ENCODE measurements at regions not wholly inside any gene's neighbourhood (a gene's known extent, or its start where the extent isn't known, plus 50 kb on each side); places are given as distances from the start of the nearest gene placed in this dataset.
"Not testable (repeated sequence)": the region's sequence is repeated elsewhere in the genome, so short reads cannot be mapped to it uniquely, and the experiment has no call there.

DNA sequence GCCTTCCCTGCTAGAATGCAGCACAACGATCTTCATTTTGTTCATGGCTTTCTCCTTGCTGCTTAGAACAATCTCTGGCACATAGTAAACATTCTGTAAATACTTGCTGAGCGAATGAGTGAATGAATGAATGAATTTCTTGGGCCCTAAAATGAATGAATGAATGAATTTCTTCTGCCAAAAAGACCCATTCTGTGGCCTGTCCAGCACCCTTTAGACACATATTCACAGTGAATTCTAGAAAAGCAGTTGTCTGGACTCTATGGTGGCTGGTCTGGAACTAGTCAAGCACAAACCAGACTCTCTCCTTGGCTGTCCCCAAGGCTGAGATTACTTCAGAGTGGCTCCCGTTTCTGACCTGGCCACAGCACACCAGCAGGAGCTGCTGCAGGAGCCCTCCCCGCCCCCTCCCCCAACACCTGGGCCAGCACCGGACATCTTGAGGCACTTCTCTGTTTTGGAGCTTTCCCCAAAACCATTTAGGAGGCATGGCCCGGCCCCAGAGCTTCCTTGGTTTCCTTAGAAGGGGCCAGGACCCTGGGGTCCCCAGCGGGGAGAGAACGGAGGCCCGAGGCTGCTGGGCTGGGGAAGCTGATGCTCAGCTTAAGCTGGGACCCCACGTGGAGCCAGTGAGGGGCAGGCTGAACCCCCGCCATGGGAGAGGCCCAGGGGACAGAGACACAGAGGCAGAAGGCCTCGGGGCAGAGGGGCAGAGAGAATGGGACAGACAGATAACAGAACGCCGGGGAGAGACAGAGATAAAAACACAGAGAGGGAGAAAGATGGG is 159.0 kb downstream of the ZFP36L2 start:
- intact Hi-C loops (cut with DNase I) = no loop called here
- TF ChIP-seq CTCF (IDR thresholded peaks at IDR 0.05) = no peak
- ATAC-seq (no peak), DNase-seq (no peak)
- Histone ChIP-seq H3K27me3 (no peaks in the 10 kb centered on the region), H3K9me3 (no peaks in the 10 kb centered on the region), H3K4me3 (no peak overlapping the region), H3K27ac (no peak overlapping the region), H3K4me1 (peaks cover 7 to 21% of the 10 kb centered on the region in 2 donors), H3K36me3 (no peaks in the 10 kb centered on the region)

- intact Hi-C loops (cut with DNase I); H3K27me3 ChIP-seq; DNase-seq; H3K9me3 ChIP-seq; H3K27ac ChIP-seq; ATAC-seq; H3K4me3 ChIP-seq; H3K36me3 ChIP-seq: not testable (repeated sequence)
- peaks cover 3 to 15% of the 10 kb centered on the region in 2 donors for H3K4me1 ChIP-seq
These were observed 159.7 kb downstream of the ZFP36L2 start for GRCh38 chr2:43066541-43067253.

DNA sequence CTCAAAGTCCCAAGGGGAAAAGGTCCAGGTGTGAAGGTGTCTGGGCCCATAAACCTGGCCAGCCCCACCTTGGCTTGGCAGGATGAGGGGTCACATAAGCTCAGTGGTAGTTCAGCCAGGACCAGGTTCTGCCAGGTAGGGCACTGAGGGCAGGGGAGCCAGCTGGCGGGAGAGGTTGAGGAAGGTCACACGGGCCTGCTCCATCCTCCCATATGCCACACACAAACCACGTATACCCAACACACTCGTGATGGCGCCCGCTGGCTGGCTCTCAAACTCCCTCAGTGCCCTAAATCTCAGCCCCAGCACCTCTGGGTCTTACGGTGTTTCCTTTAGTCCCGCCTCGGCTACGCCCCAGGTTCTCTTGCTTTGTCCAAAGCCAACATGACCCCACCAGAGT is 160.5 kb downstream of the ZFP36L2 start:
- Histone ChIP-seq H3K9me3 (peaks cover 0 to 6% of the 10 kb centered on the region in 2 donors), H3K27me3 (no peaks in the 10 kb centered on the region), H3K36me3 (no peaks in the 10 kb centered on the region), H3K4me1 (peaks cover 2 to 14% of the 10 kb centered on the region in 2 donors), H3K27ac (no peak overlapping the region), H3K4me3 (no peak overlapping the region)
- no peak for ATAC-seq
- DNase-seq = no peak
- no peak for TF ChIP-seq CTCF (IDR thresholded peaks at IDR 0.05)
- intact Hi-C loops (cut with DNase I) = no loop called here

- Histone ChIP-seq H3K4me3 (no peak overlapping the region), H3K4me1 (peaks cover 1 to 6% of the 10 kb centered on the region in 2 donors), H3K9me3 (peaks cover 0 to 6% of the 10 kb centered on the region in 2 donors), H3K27ac (no peak overlapping the region), H3K27me3 (no peaks in the 10 kb centered on the region), H3K36me3 (no peaks in the 10 kb centered on the region)
- ATAC-seq (no peak), DNase-seq (peak in 1 of 4 donors; percentile 26)
- no peak for TF ChIP-seq CTCF (IDR thresholded peaks at IDR 0.05)
- intact Hi-C loops (cut with DNase I) = no loop called here
These were observed 161.4 kb downstream of the ZFP36L2 start for GRCh38 chr2:43065036-43065435.

GRCh38 chr2:43063096-43063495 is 163.3 kb downstream of the ZFP36L2 start:
- H3K36me3 ChIP-seq; H3K4me3 ChIP-seq; intact Hi-C loops (cut with DNase I); H3K4me1 ChIP-seq; H3K27ac ChIP-seq; ATAC-seq; H3K27me3 ChIP-seq; H3K9me3 ChIP-seq: not testable (repeated sequence)
- peak in 1 of 4 donors; percentile 10 for DNase-seq

- H3K4me3 ChIP-seq = no peak overlapping the region
- TF ChIP-seq CTCF (IDR thresholded peaks at IDR 0.05) = no peak
- peaks cover 0 to 6% of the 10 kb centered on the region in 2 donors for H3K9me3 ChIP-seq
- no peak for DNase-seq
- ATAC-seq = no peak
- H3K27me3 ChIP-seq = no peaks in the 10 kb centered on the region
- H3K36me3 ChIP-seq = no peaks in the 10 kb centered on the region
- no peak overlapping the region for H3K27ac ChIP-seq
- peaks cover 0 to 10% of the 10 kb centered on the region in 2 donors for H3K4me1 ChIP-seq
- intact Hi-C loops (cut with DNase I) = no loop called here
These were observed 164.3 kb downstream of the ZFP36L2 start for GRCh38 chr2:43062058-43062457.
